ENCODE measurements at regions not wholly inside any gene's neighbourhood (a gene's known extent, or its start where the extent isn't known, plus 50 kb on each side); places are given as distances from the start of the nearest gene placed in this dataset.

DNA sequence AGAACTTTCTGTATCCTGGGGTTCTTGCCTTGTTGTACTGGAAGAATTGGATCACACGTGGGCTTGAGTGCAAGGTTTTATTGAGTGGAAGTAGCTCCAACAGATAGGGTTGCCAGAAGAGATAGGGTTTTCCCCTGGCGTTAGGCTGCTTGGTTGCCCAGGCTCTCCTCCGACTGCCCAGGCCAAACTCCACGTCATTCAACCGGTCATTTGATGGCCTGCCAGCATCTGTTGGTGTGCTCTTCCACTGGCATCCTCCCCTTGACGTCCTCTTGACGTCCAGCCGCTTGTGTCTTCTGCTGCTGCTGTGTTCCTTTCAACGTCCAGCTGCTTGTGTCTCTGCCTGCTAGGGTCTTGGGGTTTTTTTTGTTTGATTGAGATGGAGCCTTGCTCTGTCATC, 111.2 kb upstream of the XIST start:
- TF ChIP-seq CTCF (IDR thresholded peaks at IDR 0.05; ENCODE audit: poor library complexity), result no peak
- TF ChIP-seq EZH2 (IDR thresholded peaks at IDR 0.05; ENCODE audit: borderline replicate concordance), result no peak
- no peak for TF ChIP-seq EZH2phosphoT487 (IDR thresholded peaks at IDR 0.05; ENCODE audit: low read depth, severe bottlenecking, unreplicated experiment)

All from hepatocyte (in vitro differentiated cells).